Lung (tissue), 11 donors: ENCODE measurements at regions not wholly inside any gene's neighbourhood (a gene's known extent, or its start where the extent isn't known, plus 50 kb on each side); places are given as distances from the start of the nearest gene placed in this dataset.

Source experiments
- ATAC-seq: fragments of 200-7000 bp; cut with Tn5 transposase; one replicate; pipeline ENCODE4 v1.9.1; 2020; ENCODE audit warnings: moderate number of reproducible peaks; ENCODE audit not compliant: insufficient read depth, low FRiP score
- DNase-seq, 3 donors: peaks; one replicate each; pipeline ENCODE4 v3.0.0-alpha.2; 2013 to 2017
- H3K27ac ChIP-seq, 2 donors: one replicate each; pipeline ENCODE4 v1.5.1; 2013; ENCODE audit warnings: mild to moderate bottlenecking in 2 of 2, moderate library complexity in 2 of 2, control low read depth in 1 of 2, inconsistent platforms in 1 of 2, low read depth in 1 of 2, low read length in 1 of 2
- H3K27me3 ChIP-seq, 3 donors: one replicate each; pipeline ENCODE4 v1.5.1; 2013; ENCODE audit warnings: low read length in 2 of 3; ENCODE audit not compliant: control insufficient read depth in 3 of 3, insufficient read depth in 3 of 3
- H3K36me3 ChIP-seq, 4 donors: one replicate each; pipeline ENCODE4 v1.5.1; 2013; ENCODE audit warnings: low read length in 4 of 4, mild to moderate bottlenecking in 1 of 4, moderate library complexity in 1 of 4; ENCODE audit not compliant: control insufficient read depth in 4 of 4, insufficient read depth in 4 of 4
- H3K4me1 ChIP-seq, 5 donors: one replicate each; pipeline ENCODE4 v1.5.1; 2013; ENCODE audit warnings: low read length in 5 of 5, mild to moderate bottlenecking in 2 of 5, moderate library complexity in 1 of 5; ENCODE audit not compliant: control insufficient read depth in 5 of 5, insufficient read depth in 5 of 5
- H3K4me3 ChIP-seq: one replicate; pipeline ENCODE4 v1.5.1; 2013; ENCODE audit warnings: mild to moderate bottlenecking, control low read depth, moderate library complexity
- H3K9ac ChIP-seq, 2 donors: one replicate each; pipeline ENCODE4 v1.5.1; 2013; ENCODE audit warnings: low read length in 2 of 2, control low read depth in 1 of 2; ENCODE audit not compliant: insufficient read depth in 1 of 2
- H3K9me3 ChIP-seq, 4 donors: one replicate each; pipeline ENCODE4 v1.5.1; 2013; ENCODE audit warnings: low read length in 3 of 4, mild to moderate bottlenecking in 1 of 4, moderate library complexity in 1 of 4; ENCODE audit not compliant: control insufficient read depth in 4 of 4, insufficient read depth in 3 of 4
- CTCF ChIP-seq: IDR thresholded peaks from 2 replicates; pipeline ENCODE4 v1.5.1; 2012; ENCODE audit warnings: mild to moderate bottlenecking; ENCODE audit errors: control extremely low read depth, extremely low read depth
- WGBS, 2 donors: extraction: QIAGEN DNeasy Blood & Tissue Kit; methylation state at CpG; one replicate each; pipeline ENCODE4 v1.1.7; 2013; 5-methylcytosine and 5-hydroxymethylcytosine counted together
- donor health status: control.
- donor health status: control.
- donor health status: Bipolar disorder and iron deficiency.
- donor health status: healthy.
- donor health status: DM: yes; HTN: yes; CAD: no.

- ATAC-seq = no peak
- no peak overlapping the region for H3K9ac ChIP-seq
- no peak for DNase-seq
- H3K27ac ChIP-seq = no peak overlapping the region
- TF ChIP-seq CTCF = no peak
- H3K4me3 ChIP-seq = no peak overlapping the region
- no peaks in the 10 kb centered on the region for H3K27me3 ChIP-seq
- peaks cover 0 to 14% (median 3%) of the 10 kb centered on the region in 5 donors for H3K4me1 ChIP-seq
- H3K36me3 ChIP-seq = no peaks in the 10 kb centered on the region
- peaks cover 0 to 2% (median 0%) of the 10 kb centered on the region in 4 donors for H3K9me3 ChIP-seq
- 85 to 86% methylated on average over 2 of the region's 2 CpGs for WGBS, 2 donors
Observed at GRCh38 chr17:70775679-70776078, 606.3 kb downstream of the KCNJ2 start.

- Histone ChIP-seq H3K27me3 (no peaks in the 10 kb centered on the region), H3K4me3 (no peak overlapping the region), H3K9ac (no peak overlapping the region), H3K4me1 (peaks cover 0 to 14% (median 3%) of the 10 kb centered on the region in 5 donors), H3K27ac (no peak overlapping the region), H3K9me3 (peaks cover 0 to 2% (median 0%) of the 10 kb centered on the region in 4 donors), H3K36me3 (no peaks in the 10 kb centered on the region)
- DNase-seq (no peak), ATAC-seq (no peak)
- no peak for TF ChIP-seq CTCF
- WGBS, 2 donors = 69 to 81% methylated on average over 3 of the region's 3 CpGs
Observed at GRCh38 chr17:70776441-70776840, 607.1 kb downstream of the KCNJ2 start.

GRCh38 chr17:70780031-70780430, 610.7 kb downstream of the KCNJ2 start:
- no peak overlapping the region for H3K4me3 ChIP-seq
- no peak overlapping the region for H3K27ac ChIP-seq
- DNase-seq (no peak), ATAC-seq (no peak)
- peaks cover 0 to 4% (median under 1%) of the 10 kb centered on the region in 4 donors for H3K9me3 ChIP-seq
- no peaks in the 10 kb centered on the region for H3K4me1 ChIP-seq
- no peaks in the 10 kb centered on the region for H3K27me3 ChIP-seq
- no peak for TF ChIP-seq CTCF
- 78 to 86% methylated on average over 2 of the region's 2 CpGs for WGBS, 2 donors
- H3K9ac ChIP-seq = no peak overlapping the region
- no peaks in the 10 kb centered on the region for H3K36me3 ChIP-seq

GRCh38 chr17:70786081-70786480, 616.7 kb downstream of the KCNJ2 start:
- Histone ChIP-seq H3K9ac (no peak overlapping the region), H3K27me3 (no peaks in the 10 kb centered on the region), H3K4me1 (no peaks in the 10 kb centered on the region), H3K9me3 (peaks cover 0 to 4% (median 2%) of the 10 kb centered on the region in 4 donors), H3K27ac (no peak overlapping the region), H3K36me3 (no peaks in the 10 kb centered on the region), H3K4me3 (no peak overlapping the region)
- 85 to 90% methylated on average over 2 of the region's 2 CpGs for WGBS, 2 donors
- TF ChIP-seq CTCF = no peak
- DNase-seq (no peak), ATAC-seq (no peak)
